HEK293 (cell line): ENCODE measurements at regions not wholly inside any gene's neighbourhood (a gene's known extent, or its start where the extent isn't known, plus 50 kb on each side); places are given as distances from the start of the nearest gene placed in this dataset.

Experiments
- CTCF ChIA-PET: fragments of 350-600 bp; formaldehyde crosslinking; extraction: SDS; loops from one replicate; lab custom pipeline; 2021; ENCODE audit warnings: antibody characterized with exemption; lab: Yijun Ruan, JAX
- POLR2A ChIA-PET: fragments of 300-600 bp; formaldehyde crosslinking; extraction: SDS; loops from one replicate; lab custom pipeline; 2020; ENCODE audit warnings: antibody characterized with exemption, inconsistent platforms; lab: Yijun Ruan, JAX
- H3K27ac ChIP-seq: fragments of 200-500 bp; sonication (Bioruptor generic); 2 replicates; pipeline ENCODE4 v1.5.1; 2014; ENCODE audit warnings: low read depth, low read length, control low read depth, inconsistent platforms; ENCODE audit errors: extremely low read depth
- H3K36me3 ChIP-seq, 2 experiments: fragments of 200-500 bp in 1 of 2; sonication (Bioruptor generic) in 1 of 2; 1 replicate in 1 of 2; 2 replicates in 1 of 2; pipeline ENCODE4 v1.5.1; 2014 to 2017; ENCODE audit warnings: inconsistent platforms in 2 of 2, low read length in 2 of 2; ENCODE audit not compliant: control insufficient read depth in 2 of 2, insufficient read depth in 1 of 2
- H3K4me1 ChIP-seq: fragments of 200-500 bp; sonication (Bioruptor generic); 2 replicates; pipeline ENCODE4 v1.5.1; 2014; ENCODE audit warnings: mild to moderate bottlenecking, low read length, inconsistent platforms; ENCODE audit not compliant: control insufficient read depth, insufficient read depth
- H3K4me3 ChIP-seq: 2 replicates; pipeline ENCODE4 v1.5.1; 2011; ENCODE audit warnings: low read depth, mild to moderate bottlenecking, control low read depth, low read length, moderate library complexity
- H3K9me3 ChIP-seq: fragments of 200-500 bp; sonication (Bioruptor generic); 2 replicates; pipeline ENCODE4 v1.5.1; 2014; ENCODE audit warnings: low read depth, low read length, inconsistent platforms; ENCODE audit not compliant: control insufficient read depth, insufficient read depth
- BCL11B ChIP-seq: fragments of 450-650 bp; formaldehyde crosslinking; IDR thresholded peaks from 2 replicates; pipeline ENCODE4 v1.5.1; 2016; ENCODE audit warnings: low read depth, missing biosample characterization, missing genetic modification characterization
- GFI1B ChIP-seq: fragments of 450-650 bp; formaldehyde crosslinking; IDR thresholded peaks from 2 replicates; pipeline ENCODE4 v1.5.1; 2016; ENCODE audit warnings: missing biosample characterization, missing genetic modification characterization
- HOXD13 ChIP-seq: sonication (generic); formaldehyde crosslinking; IDR thresholded peaks from 2 replicates; pipeline ENCODE4 v1.8.0; 2022; ENCODE audit warnings: missing genetic modification reagents, borderline replicate concordance
- KLF10 ChIP-seq: fragments of 450-650 bp; IDR thresholded peaks from 2 replicates; pipeline ENCODE4 v1.5.1; 2018; ENCODE audit warnings: missing biosample characterization, mild to moderate bottlenecking, missing genetic modification characterization
- KLF16 ChIP-seq: fragments of 450-650 bp; formaldehyde crosslinking; IDR thresholded peaks from 2 replicates; pipeline ENCODE4 v1.5.1; 2017; ENCODE audit warnings: missing biosample characterization, missing genetic modification characterization
- MZF1 ChIP-seq: fragments of 450-650 bp; formaldehyde crosslinking; IDR thresholded peaks from 2 replicates; pipeline ENCODE4 v1.5.1; 2017; ENCODE audit warnings: missing biosample characterization, missing genetic modification characterization, borderline replicate concordance
- SALL2 ChIP-seq: fragments of 450-650 bp; formaldehyde crosslinking; IDR thresholded peaks from 2 replicates; pipeline ENCODE4 v1.5.0; 2017; ENCODE audit warnings: missing biosample characterization, mild to moderate bottlenecking, missing genetic modification characterization, borderline replicate concordance
- SP7 ChIP-seq: fragments of 450-650 bp; formaldehyde crosslinking; IDR thresholded peaks from 2 replicates; pipeline ENCODE4 v1.5.1; 2016; ENCODE audit warnings: missing biosample characterization, missing genetic modification characterization
- ZBTB20 ChIP-seq: fragments of 450-650 bp; formaldehyde crosslinking; IDR thresholded peaks from 2 replicates; pipeline ENCODE4 v1.5.1; 2016; ENCODE audit warnings: missing biosample characterization, missing genetic modification characterization
- ZBTB8A ChIP-seq: fragments of 450-650 bp; formaldehyde crosslinking; IDR thresholded peaks from 2 replicates; pipeline ENCODE4 v1.5.1; 2016; ENCODE audit warnings: missing biosample characterization, missing genetic modification characterization
- ZNF169 ChIP-seq: fragments of 450-650 bp; formaldehyde crosslinking; IDR thresholded peaks from 2 replicates; pipeline ENCODE4 v1.5.1; 2016; ENCODE audit warnings: missing biosample characterization, missing genetic modification characterization
- ZNF280C ChIP-seq: fragments of 450-650 bp; formaldehyde crosslinking; IDR thresholded peaks from 2 replicates; pipeline ENCODE4 v1.5.1; 2016; ENCODE audit warnings: missing biosample characterization, missing genetic modification characterization
- ZNF292 ChIP-seq: fragments of 450-650 bp; formaldehyde crosslinking; IDR thresholded peaks from 2 replicates; pipeline ENCODE4 v1.5.1; 2016; ENCODE audit warnings: low read depth, missing biosample characterization, missing genetic modification characterization, borderline replicate concordance
- ZNF521 ChIP-seq: fragments of 450-650 bp; formaldehyde crosslinking; IDR thresholded peaks from 2 replicates; pipeline ENCODE4 v1.5.1; 2017; ENCODE audit warnings: missing biosample characterization, mild to moderate bottlenecking, missing genetic modification characterization
- ZNF561 ChIP-seq: fragments of 450-650 bp; IDR thresholded peaks from 2 replicates; pipeline ENCODE4 v1.5.1; 2018; ENCODE audit warnings: missing biosample characterization, missing genetic modification characterization, borderline replicate concordance
- ZNF76 ChIP-seq: fragments of 450-650 bp; formaldehyde crosslinking; IDR thresholded peaks from 2 replicates; pipeline ENCODE4; 2016; ENCODE audit warnings: low read depth, missing biosample characterization, missing genetic modification characterization, borderline replicate concordance
- ZNF777 ChIP-seq: fragments of 450-650 bp; formaldehyde crosslinking; IDR thresholded peaks from 2 replicates; pipeline ENCODE4 v1.5.1; 2017; ENCODE audit warnings: missing biosample characterization, missing genetic modification characterization, borderline replicate concordance
- ZSCAN23 ChIP-seq: fragments of 450-650 bp; formaldehyde crosslinking; IDR thresholded peaks from 2 replicates; pipeline ENCODE4 v1.5.1; 2016; ENCODE audit warnings: missing biosample characterization, missing genetic modification characterization
- TF ChIP-seq, protein P1 (sequence below): fragments of 450-650 bp; formaldehyde crosslinking; IDR thresholded peaks from 2 replicates; pipeline ENCODE4 v1.5.1; 2016; ENCODE audit warnings: missing biosample characterization, missing genetic modification characterization
- TF ChIP-seq, protein P2 (sequence below): fragments of 450-650 bp; formaldehyde crosslinking; IDR thresholded peaks from 2 replicates; pipeline ENCODE4 v1.5.1; 2016; ENCODE audit warnings: missing biosample characterization, missing genetic modification characterization, low read depth

GRCh38 chr12:128057586-128057985 lies 209.4 kb upstream of the TMEM132C start:
- ChIA-PET POLR2A (no interaction called here), CTCF (no interaction called here)

DNA sequence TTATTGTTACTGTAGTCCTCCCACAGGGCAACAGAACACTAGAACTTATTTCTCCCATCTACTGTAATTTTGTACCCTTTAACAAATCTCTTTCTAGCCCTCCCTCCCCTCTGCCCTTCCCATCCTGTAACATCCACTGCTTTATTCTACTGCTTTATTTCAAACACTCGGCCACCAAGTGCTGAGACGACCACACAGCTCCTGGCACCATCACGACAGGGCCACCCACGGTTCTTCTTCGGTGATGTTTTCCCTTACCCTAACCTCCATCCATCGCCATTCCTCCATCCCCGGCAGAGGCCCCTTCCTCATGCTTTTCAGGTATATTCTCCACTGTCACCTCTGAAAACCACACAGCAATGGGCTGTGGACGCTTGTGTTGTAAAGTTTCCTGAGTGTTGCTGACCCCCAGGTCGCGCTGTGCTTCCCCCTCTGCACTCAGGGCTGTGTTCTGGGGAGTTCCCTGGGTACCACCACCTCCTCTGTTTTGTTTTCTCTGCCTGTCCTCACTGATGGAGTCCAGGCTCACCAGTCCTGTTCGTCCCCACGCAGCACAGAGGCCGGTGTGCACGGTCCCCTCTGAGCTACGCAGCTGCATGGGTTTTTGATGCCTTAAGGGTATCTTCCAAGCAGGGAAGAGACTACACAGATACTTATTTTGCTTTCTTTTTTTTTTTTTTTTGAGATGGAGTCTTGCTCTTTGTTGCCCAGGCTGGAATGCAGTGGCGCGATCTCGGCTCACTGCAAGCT lies 207.2 kb upstream of the TMEM132C start:
- no peak overlapping the region for H3K4me3 ChIP-seq
- no peak overlapping the region for H3K27ac ChIP-seq
- H3K9me3 ChIP-seq: no peaks in the 10 kb centered on the region
- ChIA-PET CTCF (interaction anchor here (1.2 kb wide), 1 partner anchor 9 kb away, joined by 5 read pairs; no protein-coding TSS in a partner anchor), POLR2A (no interaction called here)
- H3K36me3 ChIP-seq: no peaks in the 10 kb centered on the region
- TF ChIP-seq ZNF292 (tag by site-specific recombination): no peak
- TF ChIP-seq ZNF561 (tag by site-specific recombination): no peak
- TF ChIP-seq ZSCAN23: no peak
- TF ChIP-seq, protein P1, sequence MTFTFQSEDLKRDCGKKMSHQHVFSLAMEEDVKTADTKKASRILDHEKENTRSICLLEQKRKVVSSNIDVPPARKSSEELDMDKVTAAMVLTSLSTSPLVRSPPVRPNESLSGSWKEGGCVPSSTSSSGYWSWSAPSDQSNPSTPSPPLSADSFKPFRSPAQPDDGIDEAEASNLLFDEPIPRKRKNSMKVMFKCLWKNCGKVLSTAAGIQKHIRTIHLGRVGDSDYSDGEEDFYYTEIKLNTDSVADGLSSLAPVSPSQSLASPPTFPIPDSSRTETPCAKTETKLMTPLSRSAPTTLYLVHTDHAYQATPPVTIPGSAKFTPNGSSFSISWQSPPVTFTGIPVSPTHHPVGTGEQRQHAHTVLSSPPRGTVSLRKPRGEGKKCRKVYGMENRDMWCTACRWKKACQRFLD: no peak
- TF ChIP-seq, protein P2, sequence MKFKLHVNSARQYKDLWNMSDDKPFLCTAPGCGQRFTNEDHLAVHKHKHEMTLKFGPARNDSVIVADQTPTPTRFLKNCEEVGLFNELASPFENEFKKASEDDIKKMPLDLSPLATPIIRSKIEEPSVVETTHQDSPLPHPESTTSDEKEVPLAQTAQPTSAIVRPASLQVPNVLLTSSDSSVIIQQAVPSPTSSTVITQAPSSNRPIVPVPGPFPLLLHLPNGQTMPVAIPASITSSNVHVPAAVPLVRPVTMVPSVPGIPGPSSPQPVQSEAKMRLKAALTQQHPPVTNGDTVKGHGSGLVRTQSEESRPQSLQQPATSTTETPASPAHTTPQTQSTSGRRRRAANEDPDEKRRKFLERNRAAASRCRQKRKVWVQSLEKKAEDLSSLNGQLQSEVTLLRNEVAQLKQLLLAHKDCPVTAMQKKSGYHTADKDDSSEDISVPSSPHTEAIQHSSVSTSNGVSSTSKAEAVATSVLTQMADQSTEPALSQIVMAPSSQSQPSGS (tag by site-specific recombination): no peak
- TF ChIP-seq ZNF521 (tag by site-specific recombination): no peak
- no peaks in the 10 kb centered on the region for H3K4me1 ChIP-seq

More at GRCh38 chr12:128057586-128057985, 209.4 kb upstream of the TMEM132C start:
- TF ChIP-seq SALL2 (tag by site-specific recombination) (no peak), MZF1 (tag by site-specific recombination) (no peak), BCL11B (tag by site-specific recombination) (no peak), HOXD13 (CRISPR knock-in tag) (no peak), KLF10 (tag by site-specific recombination) (no peak), ZBTB20 (no peak), GFI1B (tag by site-specific recombination) (no peak), ZNF777 (tag by site-specific recombination) (no peak), ZBTB8A (tag by site-specific recombination) (no peak), KLF16 (no peak), ZNF280C (tag by site-specific recombination) (no peak), SP7 (tag by site-specific recombination) (no peak), ZNF169 (tag by site-specific recombination) (no peak), ZNF76 (tag by site-specific recombination) (no peak)
- Histone ChIP-seq H3K4me1 (no peaks in the 10 kb centered on the region), H3K27ac (no peak overlapping the region), H3K9me3 (no peaks in the 10 kb centered on the region), H3K36me3 (no peaks in the 10 kb centered on the region), H3K4me3 (no peak overlapping the region)
